ENCODE measurements at regions not wholly inside any gene's neighbourhood (a gene's known extent, or its start where the extent isn't known, plus 50 kb on each side); places are given as distances from the start of the nearest gene placed in this dataset.

- Histone ChIP-seq H3K27me3 (replicated peaks) (no peaks in the 10 kb centered on the region), H3K27ac (no peak overlapping the region), H3K4me3 (ENCODE audit: low read depth, low read length) (no peak overlapping the region), H3K36me3 (replicated peaks) (no peaks in the 10 kb centered on the region)
- TF ChIP-seq CTCF (IDR thresholded peaks at IDR 0.05; ENCODE audit: low read depth, low read length, missing control alignments) = no peak
- in situ Hi-C loops (cut with HindIII; ENCODE audit: low pct_ligation_motif_present, low sequenced_read_pairs) = no loop called here
- no peak for DNase-seq
Observed at GRCh38 chr11:103768816-103769215, 267.6 kb upstream of the DDI1 start.

GRCh38 chr11:103773059-103773458 lies 263.4 kb upstream of the DDI1 start:
- in situ Hi-C loops (cut with HindIII; ENCODE audit: low pct_ligation_motif_present, low sequenced_read_pairs) = no loop called here
- H3K27ac ChIP-seq = no peak overlapping the region
- no peaks in the 10 kb centered on the region for H3K36me3 ChIP-seq (replicated peaks)
- peak; percentile 56 for DNase-seq
- H3K4me3 ChIP-seq (ENCODE audit: low read depth, low read length) = no peak overlapping the region
- H3K27me3 ChIP-seq (replicated peaks) = no peaks in the 10 kb centered on the region
- no peak for TF ChIP-seq CTCF (IDR thresholded peaks at IDR 0.05; ENCODE audit: low read depth, low read length, missing control alignments)

DNA sequence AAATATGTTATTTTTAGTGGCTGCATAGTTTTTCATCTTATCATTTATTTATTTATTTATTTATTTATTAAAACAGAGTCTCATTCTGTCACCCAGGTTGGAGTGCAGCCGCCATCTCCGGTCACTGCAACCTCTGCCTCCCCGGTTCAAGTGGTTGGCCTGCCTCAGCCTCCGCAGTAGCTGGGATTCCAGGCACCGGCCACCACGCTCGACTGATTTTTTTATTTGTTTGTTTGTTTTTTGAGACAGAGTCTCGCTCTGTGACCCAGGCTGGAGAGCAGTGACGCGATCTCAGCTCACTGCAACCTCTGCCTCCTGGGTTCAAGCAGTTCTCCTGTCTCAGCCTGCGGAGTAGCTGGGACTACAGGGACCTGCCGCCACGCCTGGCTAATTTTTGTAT lies 262.9 kb upstream of the DDI1 start:
- Histone ChIP-seq H3K4me3 (ENCODE audit: low read depth, low read length) (no peak overlapping the region), H3K27ac (no peak overlapping the region), H3K27me3 (replicated peaks) (no peaks in the 10 kb centered on the region), H3K36me3 (replicated peaks) (no peaks in the 10 kb centered on the region)
- TF ChIP-seq CTCF (IDR thresholded peaks at IDR 0.05; ENCODE audit: low read depth, low read length, missing control alignments) = no peak
- DNase-seq = no peak
- in situ Hi-C loops (cut with HindIII; ENCODE audit: low pct_ligation_motif_present, low sequenced_read_pairs) = no loop called here

DNA sequence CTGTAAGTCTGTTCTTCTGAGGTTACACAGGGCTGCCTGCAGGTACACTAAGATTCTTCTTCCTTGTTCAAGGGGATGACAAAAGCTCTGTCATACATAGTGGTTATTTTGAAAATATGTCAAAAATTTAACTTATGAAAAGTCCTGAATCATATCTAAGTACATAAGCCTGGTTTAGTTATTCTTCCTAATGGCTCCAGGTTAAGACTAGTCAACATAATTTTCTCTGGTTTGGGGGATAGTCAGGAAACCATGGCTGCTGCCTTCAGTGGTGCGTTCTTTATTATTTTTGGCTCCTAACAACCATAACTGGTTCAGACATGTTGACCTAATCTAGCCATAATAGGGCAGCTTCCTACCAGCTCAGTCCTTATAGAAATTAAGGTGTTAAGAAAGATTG lies 257.4 kb upstream of the DDI1 start:
- H3K27ac ChIP-seq = no peak overlapping the region
- no peak for TF ChIP-seq CTCF (IDR thresholded peaks at IDR 0.05; ENCODE audit: low read depth, low read length, missing control alignments)

DNA sequence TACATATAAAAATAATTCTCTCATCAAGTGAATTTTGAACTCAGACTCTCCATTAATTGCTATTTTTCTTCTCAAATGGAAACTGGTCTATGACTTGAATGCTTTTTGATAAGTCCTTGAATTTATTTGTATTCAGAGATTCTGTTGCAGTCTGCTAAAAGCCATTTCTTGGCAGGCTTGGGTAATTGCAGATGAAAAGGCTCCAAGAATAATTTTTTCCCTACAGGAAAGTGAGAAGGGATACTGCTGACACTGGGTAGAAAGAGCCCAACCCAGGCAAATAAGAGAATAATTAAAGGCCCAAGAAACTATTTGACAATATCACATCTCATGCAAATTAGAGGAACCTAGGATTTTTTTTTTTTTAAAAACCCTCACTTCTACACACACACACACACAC lies 246.5 kb upstream of the DDI1 start:
- H3K36me3 ChIP-seq (replicated peaks) = no peaks in the 10 kb centered on the region
- no peak for DNase-seq
- in situ Hi-C loops (cut with HindIII; ENCODE audit: low pct_ligation_motif_present, low sequenced_read_pairs) = no loop called here
- no peaks in the 10 kb centered on the region for H3K27me3 ChIP-seq (replicated peaks)
- no peak overlapping the region for H3K27ac ChIP-seq
- no peak overlapping the region for H3K4me3 ChIP-seq (ENCODE audit: low read depth, low read length)
- TF ChIP-seq CTCF (IDR thresholded peaks at IDR 0.05; ENCODE audit: low read depth, low read length, missing control alignments) = no peak

More for the DNA sequence above, 257.4 kb upstream of the DDI1 start:
- H3K27me3 ChIP-seq (replicated peaks) = no peaks in the 10 kb centered on the region
- in situ Hi-C loops (cut with HindIII; ENCODE audit: low pct_ligation_motif_present, low sequenced_read_pairs) = no loop called here
- no peaks in the 10 kb centered on the region for H3K36me3 ChIP-seq (replicated peaks)
- DNase-seq = no peak
- no peak overlapping the region for H3K4me3 ChIP-seq (ENCODE audit: low read depth, low read length)

GRCh38 chr11:103792981-103793468 lies 243.4 kb upstream of the DDI1 start:
- TF ChIP-seq CTCF (IDR thresholded peaks at IDR 0.05; ENCODE audit: low read depth, low read length, missing control alignments) = no peak
- in situ Hi-C loops (cut with HindIII; ENCODE audit: low pct_ligation_motif_present, low sequenced_read_pairs) = no loop called here
- Histone ChIP-seq H3K27me3 (replicated peaks) (no peaks in the 10 kb centered on the region), H3K36me3 (replicated peaks) (no peaks in the 10 kb centered on the region), H3K27ac (peak overlapping the region; percentile 48), H3K4me3 (ENCODE audit: low read depth, low read length) (no peak overlapping the region)
- DNase-seq = peak; percentile 58
